ENCODE measurements at regions not wholly inside any gene's neighbourhood (a gene's known extent, or its start where the extent isn't known, plus 50 kb on each side); places are given as distances from the start of the nearest gene placed in this dataset.

DNA sequence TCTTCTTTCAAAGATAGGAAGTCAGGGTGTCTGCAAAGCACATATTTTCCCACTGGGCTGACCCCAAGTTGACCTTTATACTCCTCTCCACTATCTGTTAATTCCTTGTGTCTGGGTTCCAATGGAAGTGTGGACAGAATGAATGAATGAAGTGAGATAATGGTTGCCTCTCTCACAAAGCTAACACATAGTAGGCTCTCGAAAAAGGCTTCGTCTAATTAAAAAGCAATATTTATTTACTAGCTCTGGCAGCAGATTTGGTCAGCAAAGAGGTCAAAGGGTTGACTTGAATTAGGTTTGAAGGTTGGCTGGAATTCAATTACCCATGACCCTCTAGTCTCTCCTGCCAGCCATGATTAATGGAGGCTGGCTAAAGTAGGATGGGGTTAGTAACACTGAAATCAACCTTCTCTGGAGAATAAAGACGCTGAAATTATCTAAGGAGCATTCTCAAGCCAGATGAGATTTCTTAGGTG, 280.3 kb upstream of the KLF3 start (continued):
- TF ChIP-seq, protein P1, sequence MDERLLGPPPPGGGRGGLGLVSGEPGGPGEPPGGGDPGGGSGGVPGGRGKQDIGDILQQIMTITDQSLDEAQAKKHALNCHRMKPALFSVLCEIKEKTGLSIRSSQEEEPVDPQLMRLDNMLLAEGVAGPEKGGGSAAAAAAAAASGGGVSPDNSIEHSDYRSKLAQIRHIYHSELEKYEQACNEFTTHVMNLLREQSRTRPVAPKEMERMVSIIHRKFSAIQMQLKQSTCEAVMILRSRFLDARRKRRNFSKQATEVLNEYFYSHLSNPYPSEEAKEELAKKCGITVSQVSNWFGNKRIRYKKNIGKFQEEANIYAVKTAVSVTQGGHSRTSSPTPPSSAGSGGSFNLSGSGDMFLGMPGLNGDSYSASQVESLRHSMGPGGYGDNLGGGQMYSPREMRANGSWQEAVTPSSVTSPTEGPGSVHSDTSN (CRISPR knock-in tag; IDR thresholded peaks at IDR 0.05; ENCODE audit: low read depth) = peak; percentile 64
- TF ChIP-seq, protein P1 (tag; conservative IDR thresholded peaks at IDR 0.05; ENCODE audit: low read depth) = peak; percentile 97
- TF ChIP-seq, protein P2, sequence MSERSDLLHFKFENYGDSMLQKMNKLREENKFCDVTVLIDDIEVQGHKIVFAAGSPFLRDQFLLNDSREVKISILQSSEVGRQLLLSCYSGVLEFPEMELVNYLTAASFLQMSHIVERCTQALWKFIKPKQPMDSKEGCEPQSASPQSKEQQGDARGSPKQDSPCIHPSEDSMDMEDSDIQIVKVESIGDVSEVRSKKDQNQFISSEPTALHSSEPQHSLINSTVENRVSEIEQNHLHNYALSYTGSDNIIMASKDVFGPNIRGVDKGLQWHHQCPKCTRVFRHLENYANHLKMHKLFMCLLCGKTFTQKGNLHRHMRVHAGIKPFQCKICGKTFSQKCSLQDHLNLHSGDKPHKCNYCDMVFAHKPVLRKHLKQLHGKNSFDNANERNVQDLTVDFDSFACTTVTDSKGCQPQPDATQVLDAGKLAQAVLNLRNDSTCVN (CRISPR knock-in tag; IDR thresholded peaks at IDR 0.05) = no peak
- TF ChIP-seq, protein P3, sequence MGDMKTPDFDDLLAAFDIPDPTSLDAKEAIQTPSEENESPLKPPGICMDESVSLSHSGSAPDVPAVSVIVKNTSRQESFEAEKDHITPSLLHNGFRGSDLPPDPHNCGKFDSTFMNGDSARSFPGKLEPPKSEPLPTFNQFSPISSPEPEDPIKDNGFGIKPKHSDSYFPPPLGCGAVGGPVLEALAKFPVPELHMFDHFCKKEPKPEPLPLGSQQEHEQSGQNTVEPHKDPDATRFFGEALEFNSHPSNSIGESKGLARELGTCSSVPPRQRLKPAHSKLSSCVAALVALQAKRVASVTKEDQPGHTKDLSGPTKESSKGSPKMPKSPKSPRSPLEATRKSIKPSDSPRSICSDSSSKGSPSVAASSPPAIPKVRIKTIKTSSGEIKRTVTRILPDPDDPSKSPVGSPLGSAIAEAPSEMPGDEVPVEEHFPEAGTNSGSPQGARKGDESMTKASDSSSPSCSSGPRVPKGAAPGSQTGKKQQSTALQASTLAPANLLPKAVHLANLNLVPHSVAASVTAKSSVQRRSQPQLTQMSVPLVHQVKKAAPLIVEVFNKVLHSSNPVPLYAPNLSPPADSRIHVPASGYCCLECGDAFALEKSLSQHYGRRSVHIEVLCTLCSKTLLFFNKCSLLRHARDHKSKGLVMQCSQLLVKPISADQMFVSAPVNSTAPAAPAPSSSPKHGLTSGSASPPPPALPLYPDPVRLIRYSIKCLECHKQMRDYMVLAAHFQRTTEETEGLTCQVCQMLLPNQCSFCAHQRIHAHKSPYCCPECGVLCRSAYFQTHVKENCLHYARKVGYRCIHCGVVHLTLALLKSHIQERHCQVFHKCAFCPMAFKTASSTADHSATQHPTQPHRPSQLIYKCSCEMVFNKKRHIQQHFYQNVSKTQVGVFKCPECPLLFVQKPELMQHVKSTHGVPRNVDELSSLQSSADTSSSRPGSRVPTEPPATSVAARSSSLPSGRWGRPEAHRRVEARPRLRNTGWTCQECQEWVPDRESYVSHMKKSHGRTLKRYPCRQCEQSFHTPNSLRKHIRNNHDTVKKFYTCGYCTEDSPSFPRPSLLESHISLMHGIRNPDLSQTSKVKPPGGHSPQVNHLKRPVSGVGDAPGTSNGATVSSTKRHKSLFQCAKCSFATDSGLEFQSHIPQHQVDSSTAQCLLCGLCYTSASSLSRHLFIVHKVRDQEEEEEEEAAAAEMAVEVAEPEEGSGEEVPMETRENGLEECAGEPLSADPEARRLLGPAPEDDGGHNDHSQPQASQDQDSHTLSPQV (IDR thresholded peaks at IDR 0.05) = peak; percentile 85
- TF ChIP-seq, protein P4, sequence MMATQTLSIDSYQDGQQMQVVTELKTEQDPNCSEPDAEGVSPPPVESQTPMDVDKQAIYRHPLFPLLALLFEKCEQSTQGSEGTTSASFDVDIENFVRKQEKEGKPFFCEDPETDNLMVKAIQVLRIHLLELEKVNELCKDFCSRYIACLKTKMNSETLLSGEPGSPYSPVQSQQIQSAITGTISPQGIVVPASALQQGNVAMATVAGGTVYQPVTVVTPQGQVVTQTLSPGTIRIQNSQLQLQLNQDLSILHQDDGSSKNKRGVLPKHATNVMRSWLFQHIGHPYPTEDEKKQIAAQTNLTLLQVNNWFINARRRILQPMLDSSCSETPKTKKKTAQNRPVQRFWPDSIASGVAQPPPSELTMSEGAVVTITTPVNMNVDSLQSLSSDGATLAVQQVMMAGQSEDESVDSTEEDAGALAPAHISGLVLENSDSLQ (IDR thresholded peaks at IDR 0.05) = peak; percentile 93
- TF ChIP-seq, protein P5, sequence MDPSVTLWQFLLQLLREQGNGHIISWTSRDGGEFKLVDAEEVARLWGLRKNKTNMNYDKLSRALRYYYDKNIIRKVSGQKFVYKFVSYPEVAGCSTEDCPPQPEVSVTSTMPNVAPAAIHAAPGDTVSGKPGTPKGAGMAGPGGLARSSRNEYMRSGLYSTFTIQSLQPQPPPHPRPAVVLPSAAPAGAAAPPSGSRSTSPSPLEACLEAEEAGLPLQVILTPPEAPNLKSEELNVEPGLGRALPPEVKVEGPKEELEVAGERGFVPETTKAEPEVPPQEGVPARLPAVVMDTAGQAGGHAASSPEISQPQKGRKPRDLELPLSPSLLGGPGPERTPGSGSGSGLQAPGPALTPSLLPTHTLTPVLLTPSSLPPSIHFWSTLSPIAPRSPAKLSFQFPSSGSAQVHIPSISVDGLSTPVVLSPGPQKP (CRISPR knock-in tag; IDR thresholded peaks at IDR 0.05) = no peak
- TF ChIP-seq KLF10 (CRISPR knock-in tag; IDR thresholded peaks at IDR 0.05) = no peak
- TF ChIP-seq, protein P6, sequence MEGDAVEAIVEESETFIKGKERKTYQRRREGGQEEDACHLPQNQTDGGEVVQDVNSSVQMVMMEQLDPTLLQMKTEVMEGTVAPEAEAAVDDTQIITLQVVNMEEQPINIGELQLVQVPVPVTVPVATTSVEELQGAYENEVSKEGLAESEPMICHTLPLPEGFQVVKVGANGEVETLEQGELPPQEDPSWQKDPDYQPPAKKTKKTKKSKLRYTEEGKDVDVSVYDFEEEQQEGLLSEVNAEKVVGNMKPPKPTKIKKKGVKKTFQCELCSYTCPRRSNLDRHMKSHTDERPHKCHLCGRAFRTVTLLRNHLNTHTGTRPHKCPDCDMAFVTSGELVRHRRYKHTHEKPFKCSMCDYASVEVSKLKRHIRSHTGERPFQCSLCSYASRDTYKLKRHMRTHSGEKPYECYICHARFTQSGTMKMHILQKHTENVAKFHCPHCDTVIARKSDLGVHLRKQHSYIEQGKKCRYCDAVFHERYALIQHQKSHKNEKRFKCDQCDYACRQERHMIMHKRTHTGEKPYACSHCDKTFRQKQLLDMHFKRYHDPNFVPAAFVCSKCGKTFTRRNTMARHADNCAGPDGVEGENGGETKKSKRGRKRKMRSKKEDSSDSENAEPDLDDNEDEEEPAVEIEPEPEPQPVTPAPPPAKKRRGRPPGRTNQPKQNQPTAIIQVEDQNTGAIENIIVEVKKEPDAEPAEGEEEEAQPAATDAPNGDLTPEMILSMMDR (IDR thresholded peaks at IDR 0.05 in 2 of 3, conservative IDR thresholded peaks at IDR 0.05 in 1 of 3; ENCODE audit: insufficient read depth in 2 of 3, low read depth in 1 of 3, low read length in 3 of 3) = no peak
- TF ChIP-seq YY1 (IDR thresholded peaks at IDR 0.05; ENCODE audit: borderline replicate concordance in 1 of 3, control insufficient read depth in 1 of 3, extremely low read depth in 1 of 3, insufficient read depth in 3 of 3, insufficient read length in 1 of 3, insufficient replicate concordance in 2 of 3, low read depth in 1 of 3, low read length in 2 of 3) = peak in 1 of 3 experiments; percentile 50
- no peak for TF ChIP-seq NFE2L1 (tag; IDR thresholded peaks at IDR 0.05; ENCODE audit: borderline replicate concordance, low read depth)
- peak; percentile 90 for TF ChIP-seq NFIC (IDR thresholded peaks at IDR 0.05)
- peak; percentile 2; the same call in 1 of the 2 replicates for TF ChIP-seq ZFX (CRISPR knock-in tag; IDR thresholded peaks at IDR 0.05)
- TF ChIP-seq NRF1 (conservative IDR thresholded peaks at IDR 0.05 in 1 of 2, IDR thresholded peaks at IDR 0.05 in 1 of 2) = no peak
- TF ChIP-seq MEIS2 (IDR thresholded peaks at IDR 0.05; ENCODE audit: partially characterized antibody) = peak; percentile 99
- TF ChIP-seq ZNF24 (IDR thresholded peaks at IDR 0.05) = peak; percentile 97

Measured in K562 (cell line).